HG02938 (cell line): ENCODE measurements at regions not wholly inside any gene's neighbourhood (a gene's known extent, or its start where the extent isn't known, plus 50 kb on each side); places are given as distances from the start of the nearest gene placed in this dataset.
"Not testable (repeated sequence)": the region's sequence is repeated elsewhere in the genome, so short reads cannot be mapped to it uniquely, and the experiment has no call there.

Source experiments
- ATAC-seq: cut with Tn5 transposase; IDR thresholded peaks from one replicate; pipeline ENCODE4 v1.9.1; 2021; ENCODE audit warnings: mild to moderate bottlenecking, moderate library complexity; ENCODE audit not compliant: unreplicated experiment

DNA sequence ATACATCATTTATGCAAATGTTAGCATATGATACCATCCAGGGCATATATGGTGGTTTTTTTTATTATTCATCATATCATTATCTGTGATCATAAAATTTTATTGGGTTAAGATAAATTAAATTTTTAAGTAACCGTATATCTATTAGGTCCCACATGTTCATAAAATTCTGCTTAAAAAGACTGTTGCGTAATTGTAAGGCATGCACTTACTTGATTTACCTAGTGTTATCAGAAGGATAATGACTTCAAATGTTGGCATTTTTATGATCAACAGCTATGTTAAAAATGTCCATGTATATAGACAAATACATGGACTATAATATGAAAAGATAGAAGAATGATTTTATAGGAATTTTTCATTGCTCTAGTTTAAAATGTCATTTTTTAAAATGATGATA, 1625.5 kb upstream of the CELF4 start:
- ATAC-seq = no peak

DNA sequence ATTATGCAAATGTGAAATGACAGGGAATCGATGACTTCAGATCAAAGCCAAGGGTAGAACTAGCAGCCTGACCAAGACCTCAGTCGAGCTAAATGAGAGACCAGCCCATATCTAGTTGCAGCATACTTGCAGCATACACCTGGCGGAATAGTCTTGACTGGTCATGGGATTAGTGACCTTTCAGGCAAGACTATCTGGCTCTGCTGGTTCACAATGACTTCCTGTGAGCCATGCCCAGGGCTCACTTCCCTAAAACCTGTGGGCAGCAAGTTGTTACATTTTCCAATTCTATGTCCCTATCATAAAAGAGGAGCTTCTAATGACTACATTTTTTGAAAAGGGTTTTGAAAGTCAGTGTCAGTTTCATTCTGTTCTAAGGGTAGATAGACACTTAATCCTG, 1624.9 kb upstream of the CELF4 start:
- ATAC-seq = no peak

DNA sequence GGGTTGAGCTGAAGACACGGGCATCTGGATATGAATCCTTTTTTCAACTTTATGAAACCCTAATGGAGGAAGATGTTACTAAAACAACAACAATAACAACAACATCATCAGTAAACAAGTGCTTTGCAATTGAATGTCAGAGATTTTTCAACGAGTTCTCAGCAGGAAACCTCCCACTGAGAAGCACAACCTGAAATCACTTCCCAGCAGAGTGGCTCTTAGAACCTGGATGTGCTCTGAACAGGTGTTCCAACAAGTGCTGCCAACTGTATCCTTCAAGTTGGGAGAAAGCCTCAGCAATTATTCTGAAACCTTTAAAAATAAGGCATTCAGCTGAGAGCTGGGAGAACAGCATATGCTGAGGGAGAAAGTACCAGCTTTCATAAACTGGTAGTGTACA, 1622.7 kb upstream of the CELF4 start:
- ATAC-seq = no peak

DNA sequence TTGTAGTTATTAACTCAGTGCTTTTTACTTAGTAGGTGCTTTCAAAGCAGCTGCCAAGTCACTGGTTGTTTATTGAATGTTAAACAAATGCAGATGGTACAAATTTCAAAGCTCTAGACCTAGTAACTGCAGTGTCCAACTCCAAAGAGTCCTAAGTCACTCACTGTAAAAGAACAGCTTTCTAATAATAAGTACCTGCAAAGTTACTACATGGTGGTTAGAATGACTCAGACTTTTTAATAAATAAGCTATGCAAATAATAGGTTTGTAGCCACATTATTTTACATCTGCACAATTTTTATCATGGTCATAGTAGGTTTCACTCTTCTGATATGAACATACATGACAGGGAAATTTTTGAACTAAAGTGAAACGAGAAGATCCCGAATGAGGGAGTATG, 1620.4 kb upstream of the CELF4 start:
- ATAC-seq = no peak

DNA sequence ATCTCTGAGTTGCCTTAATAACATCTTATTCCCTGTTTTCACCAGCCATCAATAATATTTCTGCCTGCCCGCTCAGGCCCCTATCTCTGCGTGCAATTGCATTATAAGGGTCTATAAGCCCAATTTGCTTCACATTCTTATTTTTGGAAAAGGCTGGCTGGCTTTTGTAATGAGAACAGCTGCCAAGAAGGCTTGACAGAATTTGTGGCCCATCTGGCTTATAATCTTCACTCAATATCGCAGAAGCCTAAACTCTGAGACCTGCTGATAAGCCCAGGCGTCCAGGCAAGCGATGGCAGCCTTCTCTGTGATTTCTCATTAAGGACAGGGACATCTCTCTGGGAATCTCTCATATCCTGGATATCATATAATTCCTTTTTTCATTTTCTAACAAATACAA, 1618.6 kb upstream of the CELF4 start:
- no peak for ATAC-seq

DNA sequence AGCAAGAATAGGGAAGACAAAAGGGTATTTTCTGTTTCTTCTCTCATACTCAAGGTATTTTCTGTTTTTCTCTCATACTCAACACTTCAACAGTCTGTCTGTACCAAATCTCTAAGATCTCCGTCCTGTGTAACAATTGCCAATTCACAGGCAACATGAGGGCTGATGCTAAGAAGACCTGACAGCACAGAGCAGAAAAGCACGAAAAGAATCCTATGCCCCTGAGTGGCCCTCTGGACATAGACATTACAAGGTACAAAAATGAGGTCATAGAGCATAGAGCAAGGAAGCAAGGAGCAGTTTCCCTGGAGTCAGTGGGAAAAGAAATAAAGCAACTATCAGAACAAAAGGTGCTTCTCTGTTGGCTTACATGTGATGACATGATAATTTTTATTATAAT, 1612.6 kb upstream of the CELF4 start:
- no peak for ATAC-seq

DNA sequence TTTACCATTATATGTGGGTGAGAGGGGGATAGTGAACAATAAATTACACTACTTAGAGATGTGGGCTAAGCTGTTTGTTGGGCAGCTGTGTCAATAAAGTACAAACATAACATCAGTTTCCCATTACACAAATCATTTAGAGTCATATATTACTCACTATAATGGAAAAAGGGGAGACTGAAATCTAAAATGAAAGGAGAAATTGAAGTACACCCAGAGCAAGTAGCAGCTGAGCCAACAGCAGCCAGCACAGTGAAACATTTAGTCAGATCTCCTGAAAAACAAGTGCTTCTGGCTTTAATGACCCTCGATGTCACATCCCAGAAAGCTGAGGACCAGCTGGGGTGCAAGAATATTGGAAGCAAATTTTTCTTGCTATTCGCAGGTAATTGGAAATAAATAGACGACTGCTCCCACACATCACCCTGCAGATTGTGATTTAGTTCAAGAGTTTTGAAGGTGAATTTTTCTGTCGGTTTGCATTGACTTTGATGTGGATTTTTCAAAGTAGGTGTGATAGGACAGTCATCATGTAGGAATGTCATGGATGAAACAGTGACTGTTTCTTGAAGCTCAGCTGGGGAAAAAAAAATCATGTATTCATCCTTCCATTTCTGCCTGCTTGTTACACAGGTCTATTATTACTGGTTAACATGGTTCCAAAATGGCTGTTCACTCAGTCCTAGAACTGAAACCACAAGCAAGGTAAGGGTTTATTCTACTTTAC, 1607.3 kb upstream of the CELF4 start:
- ATAC-seq = no peak

DNA sequence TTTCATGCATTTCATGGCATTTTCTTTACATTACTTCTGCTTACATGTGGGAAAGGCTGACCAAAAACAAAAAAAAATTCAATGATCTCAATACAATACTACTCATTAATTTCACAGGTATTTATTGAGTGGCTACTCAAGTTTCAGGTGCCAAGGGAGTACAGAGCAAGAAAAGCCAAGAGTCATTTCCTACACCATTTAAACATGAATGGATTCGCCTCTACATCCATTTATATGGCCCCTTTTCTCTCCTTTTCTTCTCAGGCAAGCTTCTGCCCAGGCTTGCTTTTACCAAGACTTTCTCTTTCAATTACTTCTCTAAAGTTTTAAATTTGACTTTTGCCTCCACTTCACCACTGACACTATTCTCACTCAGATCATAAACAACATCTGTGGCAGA, 1603.1 kb upstream of the CELF4 start:
- ATAC-seq = no peak

DNA sequence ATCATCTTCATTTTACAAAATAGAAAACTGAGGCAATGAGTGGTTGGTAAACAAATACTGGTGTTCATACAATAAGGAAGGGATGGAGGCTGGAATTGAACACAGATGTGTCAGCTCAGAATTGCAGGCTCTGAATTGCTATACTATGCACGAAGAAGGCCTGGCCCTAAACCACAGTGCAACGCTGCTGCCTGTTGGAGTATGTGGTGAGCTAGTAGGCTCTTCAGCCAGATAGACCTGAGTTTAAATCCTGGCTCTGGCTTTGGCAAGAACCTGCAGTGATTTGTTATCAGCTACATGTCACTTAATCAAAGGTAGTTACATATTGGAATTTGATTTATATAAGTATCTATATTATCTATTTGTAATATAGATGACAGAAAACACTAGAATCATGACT, 1602.4 kb upstream of the CELF4 start:
- ATAC-seq = no peak

DNA sequence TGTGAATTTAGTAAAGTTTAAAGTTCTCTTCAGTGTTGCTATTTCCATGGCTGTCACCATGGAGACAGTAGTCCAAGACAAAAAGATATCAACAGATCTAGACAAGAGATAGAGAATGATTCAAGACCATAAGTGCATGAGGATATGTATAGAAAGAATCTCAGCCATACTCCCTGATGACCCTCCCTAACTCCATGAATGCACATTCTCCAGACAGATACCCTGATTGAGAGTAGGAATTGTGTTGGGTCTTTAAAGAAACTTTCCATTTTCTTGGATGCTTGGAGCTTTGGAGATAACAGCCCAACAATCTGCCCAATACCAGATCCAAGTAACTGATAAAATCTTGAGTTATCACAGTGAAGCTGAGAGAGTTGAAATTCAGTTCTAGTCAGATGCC, 1601.2 kb upstream of the CELF4 start:
- ATAC-seq = no peak

DNA sequence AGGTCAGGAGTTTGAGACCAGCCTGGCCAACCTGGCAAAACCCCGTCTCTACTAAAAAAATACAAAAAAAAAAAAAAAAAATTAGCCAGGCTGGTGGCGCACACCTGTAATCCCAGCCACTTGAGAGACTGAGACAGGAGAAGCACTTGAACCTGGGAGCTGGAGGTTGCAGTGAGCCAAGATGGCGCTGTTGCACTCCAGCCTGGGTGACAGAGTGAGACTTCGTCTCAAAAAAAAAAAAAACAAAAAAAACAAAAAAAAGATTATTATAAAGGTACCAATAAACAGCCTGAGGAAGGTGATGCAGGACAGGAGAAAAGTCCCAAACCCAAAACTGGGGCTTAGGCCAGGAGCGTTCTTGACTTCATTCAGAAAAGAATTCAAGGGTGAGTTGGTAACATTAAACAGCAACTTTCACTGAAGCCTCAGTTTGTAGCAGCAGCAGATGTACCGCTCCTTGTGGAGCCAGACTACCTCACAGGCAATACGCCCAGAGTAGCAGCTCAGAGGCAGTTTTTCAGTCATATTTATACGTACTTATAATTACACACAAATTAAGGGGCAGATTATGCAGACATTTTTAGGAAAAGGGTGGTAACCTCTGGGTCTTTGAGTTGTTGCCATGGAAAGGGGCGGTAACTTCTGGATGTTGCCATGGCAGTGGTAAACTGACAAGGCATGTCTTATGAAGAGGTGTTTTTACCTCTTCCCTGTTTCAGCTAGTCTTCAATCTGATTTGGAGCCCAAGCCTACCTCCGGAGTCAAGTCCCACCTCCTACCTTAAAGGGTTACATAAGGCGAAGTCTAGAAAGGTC, 1596.6 kb upstream of the CELF4 start:
- ATAC-seq = no peak

DNA sequence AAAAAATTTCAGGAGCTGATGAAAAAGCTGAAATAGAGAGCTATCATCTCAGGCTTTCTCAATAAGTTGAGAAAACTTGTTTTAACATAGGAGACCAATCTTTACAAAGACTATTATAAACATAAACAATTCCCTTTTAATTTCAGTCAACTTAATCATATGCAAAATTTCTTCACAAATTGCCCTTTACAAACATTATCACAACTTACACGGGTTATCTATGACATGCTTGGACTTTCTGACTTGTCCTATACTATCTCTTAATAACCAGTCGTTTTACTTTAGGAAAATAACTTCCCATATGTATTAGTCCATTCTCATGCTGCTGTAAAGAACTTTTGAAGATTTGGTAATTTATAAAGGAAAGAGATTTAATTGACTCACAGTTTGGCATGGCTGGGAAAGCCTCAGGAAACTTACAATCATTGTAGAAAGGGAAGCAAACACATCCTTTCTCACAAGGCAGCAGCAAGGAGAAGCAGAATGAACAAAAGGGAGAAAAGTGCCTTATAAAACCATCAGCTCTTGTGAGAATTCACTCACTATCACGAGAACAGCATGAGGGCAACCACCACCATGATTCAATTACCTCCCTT, 1583.7 kb upstream of the CELF4 start:
- no peak for ATAC-seq

DNA sequence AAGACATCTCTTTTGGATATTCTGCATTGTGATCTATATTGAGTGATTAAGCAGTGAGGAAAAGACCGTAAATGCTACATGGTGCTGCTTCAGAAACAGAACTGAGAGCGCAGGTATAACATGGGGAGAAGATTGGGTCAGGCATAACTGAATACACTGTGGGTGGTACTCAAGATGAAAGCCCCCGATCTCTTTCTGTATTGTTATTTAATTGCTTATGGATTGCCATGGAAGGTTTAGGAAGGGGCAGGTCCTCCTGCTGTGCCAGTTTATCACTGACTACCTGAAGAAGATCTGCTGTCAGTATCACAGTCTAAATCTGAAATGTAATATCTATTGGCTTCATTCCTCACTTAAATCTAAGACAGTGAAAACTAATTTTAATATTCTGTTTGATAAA, 1568.7 kb upstream of the CELF4 start:
- ATAC-seq = no peak

DNA sequence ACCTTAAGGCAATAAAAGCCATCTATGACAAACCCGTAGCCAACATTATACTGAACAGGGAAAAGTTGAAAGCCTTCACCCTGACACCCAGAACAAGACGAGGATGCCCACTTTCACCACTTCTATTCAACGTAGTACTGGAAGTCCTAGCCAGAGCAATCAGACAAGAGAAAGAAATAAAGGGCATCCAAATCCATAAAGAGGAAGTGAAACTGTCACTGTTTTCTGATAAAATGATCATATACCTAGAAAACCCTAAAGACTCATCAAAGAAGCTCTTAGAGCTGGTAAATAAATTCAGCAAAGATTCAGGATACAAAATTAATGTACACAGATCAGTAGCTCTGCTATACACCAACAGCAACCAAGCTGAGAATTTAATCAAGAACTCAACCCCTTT, 1561.9 kb upstream of the CELF4 start:
- ATAC-seq = not testable (repeated sequence)

DNA sequence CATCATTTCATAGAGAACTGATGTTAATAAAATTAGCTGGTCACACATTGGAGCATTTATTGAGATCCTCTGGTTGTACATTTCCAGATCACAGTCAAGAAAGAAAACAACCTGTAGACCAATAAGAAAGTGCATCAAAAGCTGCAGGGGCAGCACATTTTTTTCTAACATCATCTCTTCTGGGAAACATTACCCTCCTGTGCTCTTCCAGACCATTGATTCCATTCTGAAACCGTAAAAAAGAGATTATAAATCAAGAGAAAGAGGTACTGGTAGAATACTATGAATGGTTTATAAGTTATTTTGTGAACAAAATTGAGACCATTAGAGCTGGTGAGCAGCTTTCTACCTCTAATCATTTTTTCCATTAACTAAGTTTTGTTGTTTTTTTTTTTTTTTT, 1548.2 kb upstream of the CELF4 start:
- ATAC-seq = no peak

DNA sequence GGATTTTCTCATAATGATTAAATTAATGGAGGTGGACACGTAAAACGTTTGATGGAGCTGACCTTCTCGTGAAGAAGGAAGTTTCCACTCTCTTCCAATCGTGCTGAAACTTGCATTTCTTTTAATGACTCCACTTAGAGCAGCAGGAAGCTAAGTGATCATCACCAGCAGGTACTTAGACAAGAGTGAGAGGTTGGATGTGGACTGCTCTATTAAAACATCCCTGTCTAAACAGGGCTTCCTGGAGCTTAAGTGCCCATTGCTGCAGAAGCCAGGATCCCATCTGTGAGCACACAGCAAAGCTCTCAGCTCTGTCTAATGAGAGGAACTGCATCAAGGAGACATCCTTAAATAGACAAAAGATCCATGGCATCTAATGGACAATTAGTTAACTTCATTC, 1539.5 kb upstream of the CELF4 start:
- ATAC-seq = no peak

DNA sequence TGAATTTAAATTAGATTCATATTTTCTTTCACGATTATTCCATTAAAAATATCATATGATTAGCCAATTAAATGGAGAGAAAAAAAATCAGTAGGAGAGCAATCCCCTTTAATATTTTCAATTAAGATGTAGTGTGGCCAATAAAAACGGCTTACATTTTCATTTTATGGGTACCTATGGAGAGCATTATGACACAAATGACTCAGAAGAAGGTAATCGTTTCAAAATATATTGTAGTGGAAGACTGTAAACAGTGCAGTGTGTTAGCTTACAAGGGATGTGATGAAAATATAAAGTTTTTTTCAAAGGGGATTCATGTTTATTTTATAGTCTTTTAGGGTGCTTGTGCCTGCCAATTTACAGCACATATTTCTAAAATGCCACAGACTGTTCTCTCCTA, 1507.4 kb upstream of the CELF4 start:
- no peak for ATAC-seq

DNA sequence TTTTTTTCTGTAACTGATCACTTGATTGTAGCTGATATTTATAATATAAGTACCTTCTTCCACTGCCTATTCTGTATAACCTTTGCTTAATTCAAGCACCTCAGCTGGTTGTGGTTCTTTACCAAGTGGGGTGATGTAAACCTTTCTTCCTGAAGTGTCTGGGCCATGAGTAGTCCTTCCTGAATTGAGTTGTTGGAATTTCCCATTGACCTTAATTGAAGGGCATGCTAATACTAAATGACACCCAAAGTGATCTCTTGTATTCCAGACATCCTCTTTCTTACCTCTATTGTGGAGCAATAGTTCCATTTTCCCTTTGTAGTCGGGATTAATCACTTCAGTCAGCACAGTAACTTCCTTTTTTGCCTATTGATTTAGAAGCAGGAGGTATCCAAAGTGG, 1496.8 kb upstream of the CELF4 start:
- no peak for ATAC-seq

DNA sequence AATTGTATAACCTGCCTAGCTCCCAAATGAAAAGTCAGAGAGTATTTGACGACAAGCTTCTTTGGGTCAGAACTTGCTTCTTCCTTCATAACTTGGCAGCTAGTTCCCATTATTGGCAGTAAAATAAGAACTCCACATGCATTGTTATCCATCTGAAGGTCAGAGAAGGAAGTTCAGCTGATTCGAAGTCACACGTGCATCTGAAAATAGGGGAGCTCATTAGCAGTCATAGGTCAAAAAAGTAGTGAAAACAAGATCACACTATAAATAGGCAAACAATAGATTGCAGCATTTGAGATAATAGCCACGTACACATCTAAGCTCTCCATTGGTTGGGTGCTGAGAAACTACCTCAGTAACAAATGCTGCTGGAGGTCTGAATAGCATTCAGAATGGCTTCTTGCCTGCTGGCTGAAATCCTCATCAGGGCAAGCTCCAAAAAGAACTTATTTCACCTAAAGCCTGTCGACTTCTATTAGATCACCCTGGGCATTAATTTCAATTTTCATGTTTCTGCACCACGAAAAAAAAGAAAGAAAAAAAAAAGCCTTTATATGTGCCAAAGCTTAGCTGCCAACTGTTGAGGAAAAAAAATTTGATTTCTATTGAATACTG, 1492.9 kb upstream of the CELF4 start:
- no peak for ATAC-seq

DNA sequence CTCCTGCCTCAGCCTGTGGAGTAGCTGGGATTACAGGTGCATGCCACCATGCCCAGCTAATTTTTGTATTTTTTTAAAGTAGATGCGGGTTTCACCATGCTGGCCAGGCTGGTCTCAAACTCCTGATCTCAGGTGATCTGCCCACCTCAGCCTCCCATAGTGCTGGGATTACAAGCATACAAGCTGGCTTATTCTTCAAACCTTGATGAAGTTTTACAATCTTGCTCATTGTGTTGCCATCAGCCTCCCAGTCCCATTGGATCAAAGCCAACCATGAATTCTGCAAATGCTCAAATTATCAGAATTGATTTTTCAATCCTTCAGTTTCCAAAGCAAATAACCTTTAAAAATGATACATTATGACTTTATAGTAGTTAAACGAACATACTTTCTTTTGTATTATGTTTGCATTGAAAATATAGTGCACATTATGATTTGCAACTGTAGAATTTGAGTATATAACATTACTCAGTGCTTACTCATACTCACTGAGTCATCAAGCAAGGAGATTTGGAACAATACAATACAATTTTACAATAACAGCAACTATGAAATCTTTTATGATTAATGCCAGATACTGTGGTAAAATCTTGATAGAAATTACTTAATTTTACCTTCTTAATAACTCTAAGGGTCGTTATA, 1491.9 kb upstream of the CELF4 start:
- ATAC-seq = no peak

DNA sequence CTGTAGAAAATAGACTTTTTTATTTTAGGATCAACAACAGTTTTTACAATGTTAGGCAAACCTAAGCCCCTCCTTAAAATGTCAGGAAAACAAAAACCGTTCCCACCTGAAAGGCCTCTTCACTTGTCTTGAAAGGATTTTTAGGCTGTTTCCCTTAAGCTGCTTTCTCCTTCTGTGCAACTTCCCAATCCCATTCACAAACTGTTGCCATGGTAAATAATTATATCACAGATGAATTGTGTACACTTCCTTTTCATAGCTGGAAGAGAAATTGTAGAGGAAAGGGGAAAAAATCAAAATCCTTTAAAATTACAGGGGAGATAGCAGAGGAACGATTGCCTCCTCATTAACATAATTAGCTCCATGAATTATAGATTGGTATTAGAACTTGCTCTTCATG, 1488.0 kb upstream of the CELF4 start:
- ATAC-seq = no peak
